ENCODE measurements at regions not wholly inside any gene's neighbourhood (a gene's known extent, or its start where the extent isn't known, plus 50 kb on each side); places are given as distances from the start of the nearest gene placed in this dataset.

DNA sequence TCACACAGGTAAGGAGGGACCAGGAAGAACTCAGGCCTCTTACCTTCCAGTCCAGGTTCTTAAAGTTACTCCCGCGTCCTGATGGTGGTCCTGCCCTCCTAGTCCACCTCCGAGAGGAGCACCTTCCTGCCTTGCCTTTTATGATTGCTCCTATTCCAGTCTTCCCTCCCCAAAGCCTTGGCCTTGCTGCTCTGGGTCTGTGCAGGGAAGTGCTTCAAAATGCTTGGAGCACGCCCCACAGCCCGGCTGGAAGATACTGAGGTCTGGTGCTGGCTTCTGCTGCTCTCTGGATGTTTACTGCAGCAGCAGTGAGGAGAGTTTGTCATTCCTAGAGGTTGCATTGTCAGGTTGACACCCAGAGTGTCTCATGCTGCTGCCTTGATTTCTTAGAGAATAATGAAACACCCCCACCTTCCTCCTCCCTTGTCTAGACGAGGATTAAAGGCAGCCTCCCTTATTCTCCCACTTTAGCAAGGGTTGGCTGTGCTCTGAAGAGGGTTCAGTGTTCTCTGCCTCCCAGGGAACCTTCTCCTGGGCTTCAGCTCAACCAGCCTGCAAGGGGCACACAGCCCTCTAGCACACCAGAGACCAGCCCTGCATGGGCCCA is 142.2 kb upstream of the CACNA1E start:
- no peak for DNase-seq

DNA sequence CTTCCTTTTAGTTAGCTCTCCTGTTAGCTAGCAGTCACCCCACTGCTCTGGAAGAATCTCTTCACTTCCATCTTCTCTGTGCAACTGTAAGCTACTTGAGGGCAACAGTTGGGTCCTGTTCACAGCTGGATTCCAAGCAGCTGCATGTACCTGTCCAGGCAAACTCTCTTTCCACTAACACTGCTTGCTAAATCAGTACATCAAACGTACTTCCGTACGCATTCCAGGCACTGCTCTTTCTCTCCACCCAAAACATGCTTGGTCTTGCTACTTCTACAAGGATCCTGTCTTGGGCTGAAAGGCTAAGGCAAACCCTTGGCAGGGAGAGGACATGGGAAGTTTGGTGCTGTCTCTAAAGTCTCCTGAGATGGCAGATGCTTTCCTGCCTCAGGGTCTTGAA is 139.2 kb upstream of the CACNA1E start:
- no peak for DNase-seq

DNA sequence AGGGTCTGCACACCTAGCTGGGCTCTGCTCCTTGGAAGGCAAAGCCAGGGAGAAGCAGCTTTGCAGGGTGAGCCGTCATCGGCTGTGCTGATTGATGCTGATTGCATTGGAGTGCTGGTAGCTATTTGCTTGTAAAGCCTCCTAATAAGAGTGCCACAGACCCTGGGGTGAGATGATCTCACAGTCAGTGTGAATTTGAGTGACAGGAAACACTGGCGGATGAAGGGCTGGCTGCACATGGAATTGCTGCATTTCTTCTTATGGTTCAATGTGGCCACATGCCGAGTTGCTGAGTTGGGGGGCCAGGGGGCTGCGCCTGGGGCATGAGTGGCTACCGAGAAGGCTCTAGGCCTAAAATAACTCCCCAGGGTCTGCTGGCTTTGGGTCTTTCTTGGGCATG is 138.2 kb upstream of the CACNA1E start:
- DNase-seq = no peak

DNA sequence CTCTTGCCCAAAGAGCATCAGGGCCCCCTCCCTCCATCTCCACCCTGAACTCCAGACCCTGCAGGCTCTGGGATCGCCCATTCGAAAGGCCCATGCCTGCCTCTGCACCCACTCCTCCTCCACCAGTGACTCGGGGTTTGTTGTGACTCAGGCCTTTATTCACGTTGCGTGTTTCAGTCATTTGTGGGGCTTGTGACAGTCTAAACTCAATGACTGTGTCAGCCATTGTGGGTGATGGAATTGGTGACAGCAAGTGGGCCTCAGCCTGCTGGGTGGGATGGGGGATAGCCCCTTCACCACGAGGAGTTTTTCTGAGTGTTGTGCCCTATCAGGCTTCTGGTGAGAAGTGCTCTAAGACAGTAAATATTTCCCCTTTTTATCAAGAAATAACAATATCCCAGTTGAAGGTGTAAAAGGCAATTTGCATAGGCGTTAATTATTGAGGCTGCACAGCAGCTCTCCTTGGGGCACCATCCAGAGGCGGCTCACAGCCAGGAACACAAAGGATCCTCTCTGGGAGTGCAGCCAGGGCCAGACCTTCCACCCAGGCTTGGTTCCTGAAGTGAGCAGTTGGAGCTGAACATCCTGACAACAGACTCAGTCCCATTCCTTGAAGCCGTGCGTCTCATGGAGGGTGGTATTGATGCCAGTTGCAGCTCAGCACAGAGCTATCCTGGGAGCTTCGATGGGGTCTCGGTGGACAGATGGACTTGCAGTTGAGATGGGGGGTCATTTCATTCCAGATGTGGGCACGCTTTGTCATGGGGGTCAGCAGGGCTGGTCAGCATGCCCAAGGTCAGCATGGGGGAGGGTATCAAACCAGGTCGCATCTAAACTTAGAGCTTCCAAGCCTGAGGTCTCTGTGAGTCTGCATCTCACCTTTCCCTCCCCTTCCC is 135.6 kb upstream of the CACNA1E start:
- no peak for DNase-seq

DNA sequence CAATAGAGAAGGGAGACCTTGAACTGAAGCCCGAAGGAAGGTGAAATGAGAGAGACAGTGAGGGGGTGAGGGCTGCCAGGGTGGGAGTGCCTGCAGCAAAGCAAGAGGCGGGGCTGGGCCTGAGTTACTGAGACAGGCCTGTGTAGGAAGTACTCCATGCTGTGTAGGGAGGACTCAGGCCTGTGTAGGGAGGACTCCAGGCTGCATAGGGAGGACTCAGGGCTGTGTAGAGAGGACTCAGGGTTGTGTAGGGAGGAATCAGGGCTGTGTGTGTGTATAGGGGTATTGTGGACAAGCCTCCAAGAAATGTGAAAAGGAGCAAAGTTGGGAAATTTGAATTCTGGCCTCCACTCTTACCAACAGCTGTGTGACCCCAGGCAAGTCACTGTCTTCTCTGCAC is 133.8 kb upstream of the CACNA1E start:
- no peak for DNase-seq

DNA sequence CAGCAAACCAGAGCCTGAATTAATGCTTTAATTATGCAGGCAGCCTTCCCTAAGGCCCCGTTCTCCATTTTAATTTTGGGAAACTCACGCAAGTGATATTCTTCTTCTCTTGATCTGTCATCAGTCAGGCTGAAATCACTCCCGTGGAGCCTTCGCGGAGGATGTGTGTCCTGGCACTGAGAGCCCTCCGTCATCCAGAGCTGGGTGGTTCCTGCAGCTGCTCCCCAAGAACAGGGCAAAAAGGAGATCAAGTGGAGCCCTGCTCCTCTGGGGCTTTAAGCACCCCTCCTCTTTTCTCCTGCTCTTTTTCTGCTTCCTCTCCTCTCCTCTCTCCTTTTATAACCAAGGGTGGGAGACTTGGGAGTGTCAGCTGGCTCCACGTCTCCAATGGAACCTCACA is 133.2 kb upstream of the CACNA1E start:
- no peak for DNase-seq

DNA sequence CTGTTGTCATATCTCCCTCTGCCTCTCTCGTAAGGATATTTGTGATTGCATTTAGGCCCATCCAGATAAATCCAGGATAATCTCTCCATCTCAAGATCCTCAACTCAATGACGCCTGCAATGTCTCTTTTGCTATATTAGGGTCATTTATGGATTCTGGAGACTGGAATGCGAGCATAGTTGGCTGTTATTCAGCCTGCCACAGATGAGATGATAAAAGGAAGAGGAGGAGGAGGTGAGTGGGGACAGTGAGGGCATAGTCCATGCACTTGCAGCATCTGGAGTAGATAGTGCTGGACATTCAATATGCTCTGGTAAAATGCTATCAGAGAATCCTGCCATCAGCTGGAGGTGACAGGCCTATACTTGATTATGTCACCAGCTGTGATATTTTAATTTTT is 131.6 kb upstream of the CACNA1E start:
- no peak for DNase-seq

DNA sequence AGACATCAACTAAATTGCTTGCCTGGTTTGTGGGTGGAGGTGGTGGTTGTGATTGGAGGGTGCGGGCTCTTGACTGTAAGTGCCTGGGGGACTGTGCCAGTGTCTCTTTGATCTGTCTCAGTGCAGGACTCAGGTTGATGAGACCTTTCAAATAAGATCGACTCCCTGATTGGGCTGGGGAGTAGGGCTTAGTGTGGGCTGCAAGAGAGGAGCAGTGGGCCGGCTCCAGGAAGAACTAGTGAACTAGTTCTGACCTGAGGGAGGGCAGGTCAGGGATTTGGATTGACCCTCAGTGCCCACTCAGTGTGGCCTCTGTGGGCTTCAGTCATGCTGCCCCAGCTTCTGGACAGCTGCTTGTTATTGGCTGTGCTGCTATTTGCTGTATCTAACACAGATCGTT is 130.6 kb upstream of the CACNA1E start:
- no peak for DNase-seq

DNA sequence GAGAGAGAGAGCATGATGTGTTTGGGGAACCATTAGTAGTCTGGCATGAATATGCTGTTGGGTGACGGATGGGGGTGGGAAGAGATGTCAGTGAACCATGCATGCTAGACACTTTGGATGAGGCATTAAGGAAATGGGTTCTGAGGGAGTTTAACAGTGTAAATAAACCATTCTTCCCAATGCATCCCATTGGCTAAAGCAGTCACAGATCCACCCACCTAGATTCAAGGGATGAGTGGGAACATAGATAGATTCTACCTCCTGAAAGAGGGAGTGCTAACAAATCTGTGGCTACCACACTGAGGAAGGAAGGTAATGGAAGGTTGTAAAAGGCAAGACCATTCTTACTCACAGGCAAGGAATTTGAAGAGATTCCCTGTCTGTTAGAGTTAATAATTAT is 129.8 kb upstream of the CACNA1E start:
- DNase-seq = no peak

DNA sequence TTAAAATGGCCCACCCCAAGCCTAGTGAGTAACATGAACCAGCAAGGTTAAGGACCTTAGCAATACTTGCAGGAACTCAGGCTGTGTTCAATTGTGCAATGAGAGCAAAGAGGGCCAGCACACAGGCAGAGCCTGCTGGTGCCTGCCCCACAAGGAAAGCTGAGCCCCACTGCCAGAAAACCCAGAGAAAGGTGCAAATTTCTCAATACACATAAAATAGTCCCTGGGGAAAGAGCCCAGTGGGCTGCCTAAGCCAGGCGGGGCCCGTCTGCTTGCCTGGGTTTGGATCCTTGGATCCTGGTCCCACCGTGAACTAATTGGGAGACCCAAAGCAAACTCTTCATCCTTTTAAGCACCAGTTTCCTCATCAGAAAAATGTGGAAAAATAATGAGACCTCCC is 128.5 kb upstream of the CACNA1E start:
- DNase-seq = no peak

DNA sequence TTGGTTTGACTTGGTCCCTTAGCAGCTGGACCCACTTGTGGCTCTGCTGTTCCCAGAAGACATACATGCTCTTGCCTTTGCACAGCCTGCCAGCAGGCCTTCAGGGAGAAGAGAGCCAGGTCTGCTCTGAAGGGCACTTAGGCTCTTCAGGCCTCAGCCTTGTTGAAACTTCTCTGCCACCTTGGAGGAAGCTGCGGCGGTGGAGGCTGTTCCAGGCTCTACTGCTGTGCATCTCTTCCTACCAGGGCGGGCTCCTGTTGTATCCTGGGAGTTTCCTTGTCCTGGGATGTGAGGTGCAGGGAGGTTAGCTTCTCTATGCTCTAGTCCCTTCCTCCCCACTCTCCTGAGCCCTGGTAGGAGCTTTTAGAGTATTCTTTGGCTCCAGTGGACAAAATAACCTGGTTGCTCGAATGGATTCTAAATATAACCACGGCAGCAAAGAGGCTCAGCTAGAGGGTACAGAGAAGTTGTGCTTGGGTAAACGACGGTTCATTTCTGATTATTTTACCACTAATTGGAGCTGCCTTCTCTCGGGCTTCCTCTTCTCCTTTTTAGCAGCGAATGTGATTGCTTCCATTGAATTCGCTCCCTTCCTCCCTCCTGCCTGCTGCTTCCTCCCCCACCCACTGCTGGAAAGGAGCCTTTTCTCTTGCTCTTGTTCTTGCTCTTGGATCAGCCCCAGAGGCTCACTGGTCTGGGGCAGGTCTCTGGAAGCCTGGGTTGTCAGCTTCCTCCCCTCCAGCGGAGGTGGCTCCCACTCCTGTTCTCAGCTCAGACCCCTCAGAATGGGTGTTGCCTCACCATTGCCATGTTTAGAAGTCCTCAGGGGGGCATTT is 126.6 kb upstream of the CACNA1E start:
- DNase-seq = peak; percentile 2

DNA sequence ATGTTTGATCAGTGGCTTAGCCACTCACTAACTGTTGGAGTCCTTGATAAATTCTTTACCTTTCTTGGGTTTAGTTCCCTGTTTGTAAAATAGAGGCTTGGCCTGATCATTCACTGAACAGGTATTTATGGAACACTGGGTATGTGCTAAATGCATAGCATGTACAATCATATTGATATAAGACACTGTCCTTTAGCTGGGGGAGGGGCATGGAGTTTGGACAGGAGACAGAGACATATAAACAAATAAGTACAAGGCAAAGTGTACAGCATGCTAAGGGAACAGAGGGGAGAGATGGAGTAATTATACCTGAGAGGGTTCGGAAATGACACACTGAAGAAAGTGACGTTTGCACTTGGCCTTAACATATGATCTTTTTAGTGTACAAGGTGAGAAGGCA is 124.3 kb upstream of the CACNA1E start:
- no peak for DNase-seq

DNA sequence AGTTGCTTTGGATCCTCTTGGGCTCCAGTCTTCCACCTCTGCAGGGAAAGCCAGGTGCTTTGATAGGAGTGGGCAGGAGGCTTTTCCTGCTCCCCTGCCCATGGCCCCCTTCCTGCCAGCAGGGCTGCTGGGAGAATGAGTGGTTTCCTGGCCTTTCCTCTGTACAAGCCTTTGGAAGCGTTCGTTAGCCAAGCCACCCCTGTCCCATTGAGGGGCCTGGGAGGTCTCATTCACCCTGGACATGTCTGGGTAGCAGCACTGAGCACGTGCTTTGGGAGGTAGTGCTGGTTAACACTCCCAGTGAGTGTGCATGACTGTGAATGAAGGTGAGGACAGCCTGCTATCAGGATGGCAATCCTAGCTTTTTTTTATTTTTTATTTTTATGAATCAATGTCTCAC is 118.5 kb upstream of the CACNA1E start:
- DNase-seq = no peak

DNA sequence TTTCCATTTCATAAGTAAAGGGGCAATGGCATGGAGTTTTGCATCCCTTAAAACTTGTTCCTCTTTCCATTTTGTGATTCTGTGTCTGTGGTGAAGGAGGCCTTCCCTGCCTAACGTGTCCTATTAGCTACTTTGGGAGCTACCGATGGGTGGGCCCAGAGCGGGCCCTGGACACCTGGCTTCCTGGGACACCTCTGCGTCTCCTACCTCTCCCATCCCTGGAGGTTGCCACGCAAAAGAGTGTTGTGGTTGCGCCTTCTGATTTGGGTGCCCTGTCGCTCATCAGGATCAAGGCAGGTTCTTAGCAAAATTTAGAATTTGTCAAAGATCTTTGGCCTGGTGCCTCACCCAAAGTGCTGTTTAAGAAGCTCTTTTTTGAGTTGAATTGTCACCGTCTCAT is 116.4 kb upstream of the CACNA1E start:
- no peak for DNase-seq

DNA sequence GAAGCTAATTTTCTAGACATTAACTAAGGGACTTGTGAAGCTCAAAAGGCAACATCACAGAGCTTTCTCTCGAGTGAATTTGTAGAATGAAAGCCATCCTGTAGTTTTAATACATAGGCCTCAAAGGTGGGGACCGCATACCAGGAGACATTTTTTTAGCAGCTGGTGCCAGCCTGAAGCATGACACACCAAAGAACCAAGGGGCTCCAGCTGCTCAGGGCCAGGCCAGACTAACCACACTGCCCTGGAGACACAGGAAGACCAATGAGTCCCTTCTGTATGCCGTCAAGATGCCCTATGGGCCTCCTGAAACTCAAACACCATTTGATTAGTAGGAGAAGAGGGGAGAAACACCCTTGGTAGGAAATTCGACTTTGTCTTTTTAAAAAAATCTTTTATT is 113.9 kb upstream of the CACNA1E start:
- no peak for DNase-seq

DNA sequence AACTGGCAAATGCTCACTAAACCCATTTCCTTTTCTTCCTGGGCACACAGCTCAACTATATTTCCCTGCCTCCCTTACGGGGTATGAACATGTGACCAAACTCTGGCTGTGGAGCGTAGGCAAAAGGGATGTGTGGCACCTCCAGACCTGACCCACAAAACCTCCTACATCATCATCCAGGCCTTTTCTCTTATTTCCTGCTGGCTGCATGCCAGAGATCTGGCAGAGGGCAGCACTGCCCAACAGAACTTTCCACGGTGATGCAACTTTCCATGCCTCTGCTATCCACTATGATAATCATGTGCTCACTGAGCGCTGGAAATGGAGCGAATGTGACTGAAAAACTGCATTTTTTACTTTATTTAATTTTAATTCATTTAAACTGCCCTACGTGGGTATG is 99.6 kb upstream of the CACNA1E start:
- DNase-seq = peak; percentile 44

DNA sequence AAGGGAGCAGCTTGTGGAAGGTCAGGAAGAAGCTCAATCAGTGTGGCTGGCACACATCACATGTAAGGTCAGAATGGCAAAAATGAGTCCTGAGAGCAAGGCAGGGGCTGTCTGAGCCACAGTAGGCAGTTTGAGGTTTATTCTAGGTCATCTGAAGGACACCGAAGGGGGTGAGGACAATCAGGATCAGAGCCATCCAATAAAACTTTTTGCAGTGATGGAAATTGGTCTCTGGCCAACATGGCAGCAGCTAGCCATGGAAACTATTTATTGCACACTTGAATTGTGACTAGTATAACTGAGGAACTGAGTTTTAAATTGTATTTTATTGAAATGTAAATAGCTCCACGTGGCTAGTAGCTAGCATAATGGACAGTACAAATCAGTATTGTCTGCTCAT is 97.0 kb upstream of the CACNA1E start:
- DNase-seq = no peak

DNA sequence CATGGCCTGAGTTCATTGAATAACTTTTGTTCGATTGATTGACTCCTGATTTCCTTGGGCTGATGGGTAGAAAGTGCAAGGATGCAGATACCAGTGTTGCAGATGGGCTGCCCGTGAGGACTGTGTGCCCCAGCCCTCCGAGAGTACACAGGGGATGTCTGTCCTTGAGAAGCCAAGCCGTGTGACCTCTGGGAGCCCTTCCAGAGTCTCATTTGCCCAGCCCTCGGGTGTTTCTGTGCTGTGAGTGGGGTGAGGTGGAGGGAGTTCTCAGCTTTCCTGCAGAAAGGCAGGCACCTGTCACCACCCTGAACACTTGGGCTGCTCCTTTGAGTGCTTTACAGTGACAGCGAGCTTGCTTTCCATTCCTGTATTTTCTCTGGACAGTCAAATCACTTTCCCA is 96.4 kb upstream of the CACNA1E start:
- DNase-seq = no peak

DNA sequence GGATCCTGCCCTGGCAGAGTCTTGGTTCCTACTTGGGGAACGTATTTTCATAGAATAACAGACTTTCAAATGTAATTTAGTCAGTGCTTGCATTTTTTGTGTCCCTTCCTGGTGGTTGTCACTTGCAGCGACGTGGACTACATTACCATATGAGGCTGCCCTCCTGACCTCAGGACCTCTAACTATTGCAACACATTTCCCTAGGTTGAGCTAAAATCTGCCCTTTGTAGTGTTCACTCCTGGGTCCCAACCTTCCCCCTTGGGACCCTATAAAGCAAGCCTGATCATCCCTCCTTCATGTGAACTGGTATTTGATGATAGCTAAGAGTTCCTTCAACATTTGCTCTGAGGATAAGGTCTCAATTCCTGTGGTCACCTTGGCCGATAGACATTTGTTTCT is 95.6 kb upstream of the CACNA1E start:
- no peak for DNase-seq

DNA sequence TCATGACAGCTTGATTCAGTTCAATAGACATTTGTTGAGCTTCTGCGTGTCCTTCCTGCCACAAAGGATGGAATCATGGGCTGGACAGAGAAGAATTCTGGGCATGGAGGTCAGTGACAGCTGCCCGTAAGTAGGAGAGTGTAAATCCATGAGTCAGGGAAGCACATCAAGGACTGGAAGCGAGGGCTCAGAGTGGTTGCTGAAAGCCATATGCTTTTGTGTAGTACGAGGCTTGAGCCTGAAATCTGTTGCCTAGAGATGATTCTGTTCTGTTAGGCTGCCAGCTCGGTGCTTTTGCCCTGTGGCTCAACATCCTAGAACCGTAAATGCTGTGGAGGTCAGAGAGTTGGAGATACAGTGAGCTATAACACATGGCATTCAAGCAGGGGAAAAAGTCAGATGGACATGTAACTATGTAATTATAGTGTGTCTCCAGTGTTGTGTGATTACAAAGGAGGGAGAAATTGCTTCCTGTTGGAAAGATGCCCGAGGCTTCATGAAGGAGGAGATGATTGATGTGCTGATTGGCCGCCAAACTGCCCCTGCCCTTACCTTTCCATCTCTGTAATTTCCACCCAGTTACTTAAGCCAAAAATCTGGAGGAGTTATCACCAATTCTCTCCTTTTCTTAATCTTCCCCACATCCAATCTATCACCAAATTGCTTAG is 92.8 kb upstream of the CACNA1E start:
- DNase-seq = no peak

DNA sequence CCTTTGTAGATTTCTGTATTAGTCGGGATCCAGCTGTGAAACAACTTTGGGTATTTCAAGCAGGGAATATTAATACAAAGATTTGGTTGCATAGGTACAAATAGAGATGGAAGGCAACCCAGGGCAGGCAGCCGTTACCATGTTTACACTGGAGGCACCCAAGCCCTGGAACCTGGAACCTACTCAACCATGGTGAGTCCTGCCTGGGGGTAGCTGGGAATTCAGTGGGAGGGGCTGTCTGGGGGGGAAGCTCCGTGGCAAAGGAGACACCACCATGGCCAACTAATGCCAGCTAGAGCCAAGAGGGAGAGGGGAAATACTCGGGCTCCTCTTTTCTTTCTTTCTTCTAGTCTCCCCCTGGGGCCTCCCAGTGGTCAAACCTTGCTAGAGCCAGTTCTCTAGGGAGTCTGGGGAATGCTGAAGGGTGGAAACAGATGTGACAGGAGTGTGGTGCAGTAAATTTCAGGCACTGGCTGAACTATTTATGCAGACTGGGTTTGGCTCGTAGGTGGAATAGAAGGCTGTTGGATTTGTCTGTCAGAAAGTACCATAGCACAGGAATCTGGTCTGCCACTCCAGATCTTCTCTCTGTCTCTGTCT is 91.9 kb upstream of the CACNA1E start:
- DNase-seq = no peak

DNA sequence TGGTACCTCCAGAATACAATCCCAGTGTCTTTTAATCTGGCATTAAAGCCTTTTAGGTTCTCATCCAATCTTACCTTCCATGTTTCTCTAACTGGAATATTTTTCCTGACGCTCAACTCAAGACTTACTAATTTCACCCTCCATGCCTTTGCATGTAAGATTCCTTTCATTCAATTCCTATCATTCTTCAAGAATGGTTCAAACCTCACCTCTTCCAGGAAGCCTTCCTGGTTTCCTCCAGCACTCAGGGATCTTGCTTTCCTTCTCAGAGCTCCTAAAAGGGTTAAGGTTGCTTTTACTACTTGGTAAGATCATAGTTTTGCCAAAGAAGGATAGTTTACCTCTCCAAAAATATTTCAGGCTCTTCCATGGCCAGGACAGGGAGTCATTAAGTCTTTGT is 91.2 kb upstream of the CACNA1E start:
- no peak for DNase-seq
